Mesothelial cell of epicardium (in vitro differentiated cells): ENCODE measurements at regions not wholly inside any gene's neighbourhood (a gene's known extent, or its start where the extent isn't known, plus 50 kb on each side); places are given as distances from the start of the nearest gene placed in this dataset.
"Not testable (repeated sequence)": the region's sequence is repeated elsewhere in the genome, so short reads cannot be mapped to it uniquely, and the experiment has no call there.

Source experiments
- DNase-seq, 2 experiments: peaks; one replicate each; pipeline ENCODE4 v3.0.0; 2021; ENCODE audit warnings: low spot score in 2 of 2; ENCODE audit not compliant: unreplicated experiment in 2 of 2
- H3K27ac Mint-ChIP-seq: 2 replicates; pipeline ENCODE4 v1.8.0; 2021; ENCODE audit warnings: mixed read lengths
- H3K27me3 Mint-ChIP-seq: 2 replicates; pipeline ENCODE4 v1.8.0; 2021; ENCODE audit warnings: low read depth, mixed read lengths
- H3K36me3 Mint-ChIP-seq: 2 replicates; pipeline ENCODE4 v1.8.0; 2021; ENCODE audit warnings: mixed read lengths
- H3K4me1 Mint-ChIP-seq: 2 replicates; pipeline ENCODE4 v1.8.0; 2021; ENCODE audit warnings: mixed read lengths
- H3K4me3 Mint-ChIP-seq: 2 replicates; pipeline ENCODE4 v1.8.0; 2021; ENCODE audit warnings: mild to moderate bottlenecking, moderate library complexity, mixed read lengths
- H3K9me3 Mint-ChIP-seq: 2 replicates; pipeline ENCODE4 v1.8.0; 2021; ENCODE audit warnings: mixed read lengths
- CTCF ChIP-seq: fragments of 200-600 bp; sonication (generic); IDR thresholded peaks from one replicate; pipeline ENCODE4 v1.5.0; 2021; ENCODE audit warnings: antibody characterized with exemption; ENCODE audit not compliant: unreplicated experiment

DNA sequence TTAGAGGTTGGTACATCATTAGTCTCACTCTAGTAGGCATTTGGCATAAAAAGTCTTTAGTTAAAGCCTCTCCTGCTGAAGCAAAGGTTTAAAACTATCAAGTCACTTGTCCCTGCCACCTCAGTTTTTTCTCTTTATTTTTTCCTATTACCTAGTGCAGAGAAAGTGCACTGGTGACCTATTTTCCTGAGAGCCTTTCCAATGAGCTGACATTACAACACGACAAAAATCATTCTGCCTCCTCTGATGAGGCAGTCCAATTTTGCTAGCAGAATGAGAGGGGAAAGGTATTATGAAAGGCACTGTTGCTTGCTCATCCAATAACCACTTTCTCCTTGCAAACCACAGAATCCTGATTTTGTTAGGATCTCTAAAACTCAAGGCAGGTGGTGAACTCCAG is 73.3 kb upstream of the SGK1 start:
- Mint-ChIP-seq H3K4me3 (no peak overlapping the region), H3K27ac (no peak overlapping the region), H3K27me3 (no peaks in the 10 kb centered on the region), H3K36me3 (no peaks in the 10 kb centered on the region), H3K4me1 (no peaks in the 10 kb centered on the region), H3K9me3 (no peaks in the 10 kb centered on the region)
- no peak for TF ChIP-seq CTCF
- no peak for DNase-seq

GRCh38 chr6:134389658-134390057 is 71.7 kb upstream of the SGK1 start:
- no peak overlapping the region for H3K4me3 Mint-ChIP-seq
- DNase-seq: no peak
- H3K36me3 Mint-ChIP-seq: no peaks in the 10 kb centered on the region

GRCh38 chr6:134389129-134389528 is 71.2 kb upstream of the SGK1 start:
- no peak overlapping the region for H3K27ac Mint-ChIP-seq
- H3K9me3 Mint-ChIP-seq: no peaks in the 10 kb centered on the region
- H3K4me1 Mint-ChIP-seq: no peaks in the 10 kb centered on the region
- no peak overlapping the region for H3K4me3 Mint-ChIP-seq
- no peaks in the 10 kb centered on the region for H3K36me3 Mint-ChIP-seq
- DNase-seq: no peak
- H3K27me3 Mint-ChIP-seq: no peaks in the 10 kb centered on the region
- TF ChIP-seq CTCF: no peak

More at GRCh38 chr6:134389658-134390057, 71.7 kb upstream of the SGK1 start:
- H3K27me3 Mint-ChIP-seq: no peaks in the 10 kb centered on the region
- TF ChIP-seq CTCF: no peak
- H3K27ac Mint-ChIP-seq: no peak overlapping the region
- H3K4me1 Mint-ChIP-seq: no peaks in the 10 kb centered on the region
- H3K9me3 Mint-ChIP-seq: no peaks in the 10 kb centered on the region

DNA sequence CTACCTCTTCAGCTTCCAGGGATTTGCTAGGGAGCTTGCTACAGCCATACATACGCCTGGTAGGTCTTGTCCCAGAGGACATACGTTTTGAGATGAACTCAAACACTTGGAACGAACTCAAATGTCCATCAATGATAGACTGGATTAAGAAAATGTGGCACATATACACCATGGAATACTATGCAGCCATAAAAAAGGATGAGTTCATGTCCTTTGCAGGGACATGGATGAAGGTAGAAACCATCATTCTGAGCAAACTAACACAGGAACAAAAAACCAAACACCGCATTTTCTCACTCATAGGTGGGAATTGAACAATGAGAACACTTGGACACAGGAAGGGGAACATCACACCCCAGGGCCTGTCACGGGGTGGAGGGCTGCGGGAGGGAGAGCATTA is 68.6 kb upstream of the SGK1 start:
- H3K27me3 Mint-ChIP-seq, H3K36me3 Mint-ChIP-seq, H3K27ac Mint-ChIP-seq, H3K4me3 Mint-ChIP-seq, H3K9me3 Mint-ChIP-seq, DNase-seq: not testable (repeated sequence)
- peaks cover 15% of the 10 kb centered on the region for H3K4me1 Mint-ChIP-seq

DNA sequence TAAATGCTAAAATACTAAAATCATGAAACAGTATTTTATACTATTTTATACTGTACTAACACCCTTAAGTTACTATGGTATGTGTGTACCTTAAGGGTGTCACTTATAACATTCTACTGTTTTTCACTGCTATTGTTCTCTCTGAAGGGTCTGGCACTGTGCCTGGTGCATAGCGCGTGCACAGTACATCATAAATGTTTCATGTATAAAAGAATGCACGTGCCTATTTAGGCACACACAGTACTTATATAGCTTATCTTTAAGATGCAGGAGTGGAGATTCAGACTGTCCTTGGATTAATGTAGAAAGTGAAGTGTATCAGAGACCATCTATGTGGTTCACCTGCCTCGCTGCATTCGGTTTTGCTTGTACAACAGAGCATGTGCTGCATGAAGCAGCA is 64.0 kb upstream of the SGK1 start:
- Mint-ChIP-seq H3K36me3 (no peaks in the 10 kb centered on the region), H3K27ac (no peak overlapping the region), H3K4me1 (peaks cover 41% of the 10 kb centered on the region)

DNA sequence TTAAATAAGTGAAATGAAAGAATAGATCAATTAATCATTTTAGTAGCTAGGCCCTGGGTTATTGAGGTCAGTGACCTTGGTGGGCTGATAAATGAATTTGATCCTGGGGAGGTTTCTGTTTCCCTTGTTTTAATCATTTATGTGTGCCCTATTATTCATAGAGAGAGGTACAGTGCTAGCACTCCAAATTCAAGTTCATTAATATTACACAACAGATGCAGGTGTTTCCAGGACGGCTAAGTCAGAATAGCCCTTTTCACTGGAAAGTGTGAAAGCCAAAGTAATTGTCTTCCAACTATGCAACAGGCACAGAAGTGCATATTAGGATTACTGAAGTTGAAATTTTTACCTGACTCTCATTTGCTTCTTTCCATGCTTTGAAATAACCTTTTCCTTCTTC is 61.7 kb upstream of the SGK1 start:
- H3K27ac Mint-ChIP-seq: peak overlapping the region; percentile 81
- no peaks in the 10 kb centered on the region for H3K9me3 Mint-ChIP-seq
- H3K27me3 Mint-ChIP-seq: no peaks in the 10 kb centered on the region
- TF ChIP-seq CTCF: no peak
- DNase-seq: no peak
- H3K4me3 Mint-ChIP-seq: no peak overlapping the region
- peaks cover 43% of the 10 kb centered on the region for H3K4me1 Mint-ChIP-seq
- no peaks in the 10 kb centered on the region for H3K36me3 Mint-ChIP-seq

More for the DNA sequence above, 64.0 kb upstream of the SGK1 start:
- no peaks in the 10 kb centered on the region for H3K27me3 Mint-ChIP-seq
- no peak for TF ChIP-seq CTCF
- H3K4me3 Mint-ChIP-seq: no peak overlapping the region
- H3K9me3 Mint-ChIP-seq: no peaks in the 10 kb centered on the region
- DNase-seq: no peak
